ENCODE measurements at regions not wholly inside any gene's neighbourhood (a gene's known extent, or its start where the extent isn't known, plus 50 kb on each side); places are given as distances from the start of the nearest gene placed in this dataset.

DNA sequence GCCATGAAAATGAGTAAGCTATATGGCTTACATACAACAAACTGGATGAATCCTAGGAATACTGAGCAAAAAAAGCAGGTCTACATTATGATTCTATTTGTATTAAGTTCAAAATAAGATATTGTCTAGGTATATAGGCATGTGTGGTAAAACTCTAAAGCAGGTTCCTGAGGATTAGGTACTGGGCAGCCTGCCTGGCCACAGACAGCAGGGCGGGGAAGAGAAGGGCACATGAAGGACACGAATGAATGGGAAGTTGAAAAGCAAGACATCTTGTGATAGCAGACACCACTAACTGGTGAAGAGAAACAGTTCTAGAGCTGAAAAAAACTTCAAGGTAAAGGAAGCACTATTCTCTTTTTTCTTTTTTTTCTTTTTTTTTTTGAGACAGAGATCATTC is 72.6 kb upstream of the SLC4A11 start:
- no peak for DNase-seq

DNA sequence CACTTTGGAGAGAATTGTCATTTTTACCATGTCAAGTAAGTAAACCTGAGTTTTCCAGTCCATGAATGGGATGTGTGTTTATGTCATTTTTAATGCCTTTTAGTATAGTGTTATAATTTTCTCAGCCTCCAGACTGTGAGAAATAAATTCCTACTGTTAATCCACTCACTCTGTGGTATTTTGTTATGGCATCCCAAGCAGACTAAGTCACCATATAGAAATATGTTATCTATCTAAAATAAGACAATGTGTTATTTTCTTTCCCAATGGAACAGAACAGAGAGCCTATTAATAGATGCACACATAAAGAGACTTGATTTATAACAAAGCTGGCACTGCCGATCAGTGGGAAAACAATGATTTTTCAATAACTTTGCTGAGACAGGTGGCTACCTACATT is 70.2 kb upstream of the SLC4A11 start:
- DNase-seq = no peak

DNA sequence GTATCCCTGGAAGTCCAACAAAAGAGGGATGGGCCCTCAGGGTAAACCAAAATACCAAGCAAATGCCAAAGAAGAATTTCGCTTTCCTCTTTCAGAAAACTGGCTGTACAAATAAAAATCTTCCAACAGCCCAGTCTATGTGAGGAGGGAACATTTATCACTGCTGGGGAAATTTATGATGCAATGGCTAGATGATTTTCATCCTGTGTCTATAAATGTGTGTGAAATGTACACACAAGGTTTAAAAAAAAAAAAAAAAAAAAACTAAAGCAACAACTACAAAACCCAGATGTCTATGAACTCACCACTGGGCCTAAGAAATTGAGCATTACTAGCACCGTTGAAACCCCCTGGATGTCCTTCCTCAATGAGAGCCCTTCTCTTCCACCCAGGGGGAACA is 68.7 kb upstream of the SLC4A11 start:
- no peak for DNase-seq

DNA sequence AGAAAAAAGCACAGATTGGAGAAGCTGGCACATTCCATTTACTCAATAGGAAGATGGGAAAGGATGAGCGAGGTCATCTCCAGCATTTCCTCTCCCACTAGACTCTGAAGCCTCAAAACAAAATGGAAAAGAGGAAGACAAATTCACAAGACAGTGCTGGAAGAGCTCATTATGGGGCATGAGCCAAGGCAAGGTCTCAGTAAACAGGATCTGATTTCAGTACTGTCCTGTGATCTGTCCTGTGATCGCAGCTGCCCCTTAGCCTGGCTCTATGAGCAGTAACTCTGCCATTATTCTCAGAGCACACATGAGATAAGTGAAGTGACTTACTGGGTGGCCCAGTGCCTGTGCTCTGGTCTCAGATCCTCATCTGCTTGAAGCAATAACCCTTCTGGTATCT is 68.1 kb upstream of the SLC4A11 start:
- no peak for DNase-seq

DNA sequence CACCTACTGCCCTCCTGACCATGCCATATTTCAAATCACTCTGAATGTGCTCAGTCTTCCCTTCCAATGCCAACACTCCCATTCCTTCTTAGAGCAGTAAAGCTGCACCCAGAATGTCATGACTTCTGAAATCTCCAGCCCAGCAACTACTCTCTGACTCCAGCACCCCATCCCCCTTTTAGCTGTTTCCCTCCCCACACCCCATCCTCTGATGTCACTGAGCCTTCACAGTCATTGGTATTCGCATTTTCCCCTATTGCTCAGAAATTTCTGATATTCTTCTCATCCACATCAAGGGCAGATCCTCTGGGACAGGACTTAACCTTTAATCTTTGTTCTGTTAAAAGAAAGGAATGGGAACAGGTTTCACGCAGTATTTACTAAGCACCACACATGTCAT is 67.1 kb upstream of the SLC4A11 start:
- no peak for DNase-seq

DNA sequence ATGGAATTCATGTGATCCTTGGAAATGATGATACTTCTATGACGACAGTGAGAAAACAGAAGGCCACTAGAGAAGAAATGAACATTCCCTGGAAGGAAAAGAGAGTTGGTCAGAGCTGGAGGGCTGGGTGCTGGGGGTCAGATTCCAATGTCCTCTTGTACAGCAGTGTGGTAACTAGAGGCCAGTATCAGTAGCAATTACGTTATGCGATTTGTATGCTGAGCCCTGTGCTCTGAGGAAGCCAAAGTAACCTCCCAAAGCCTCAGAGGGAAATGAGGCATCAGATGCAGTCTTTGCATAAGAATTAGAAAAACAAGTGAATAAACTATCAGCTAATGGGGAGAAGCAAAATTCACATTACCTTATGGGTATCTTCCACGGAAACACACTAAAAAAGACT is 65.5 kb upstream of the SLC4A11 start:
- DNase-seq = no peak

DNA sequence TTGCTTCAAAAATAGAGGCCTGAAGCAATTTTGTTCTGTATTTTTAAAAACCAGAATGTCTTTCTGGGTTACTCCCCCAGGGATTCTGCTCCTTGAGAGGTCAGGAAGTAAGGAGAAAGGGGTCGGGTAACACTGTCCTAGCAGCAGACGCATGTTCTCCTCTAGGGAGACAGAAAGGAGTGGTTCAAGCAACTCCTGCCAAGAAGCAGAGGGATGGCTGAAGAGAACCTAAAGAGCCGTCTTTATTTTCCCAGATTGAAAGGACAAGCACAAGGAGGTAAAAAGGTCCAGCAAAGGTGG is 58.0 kb upstream of the SLC4A11 start:
- no peak for DNase-seq

DNA sequence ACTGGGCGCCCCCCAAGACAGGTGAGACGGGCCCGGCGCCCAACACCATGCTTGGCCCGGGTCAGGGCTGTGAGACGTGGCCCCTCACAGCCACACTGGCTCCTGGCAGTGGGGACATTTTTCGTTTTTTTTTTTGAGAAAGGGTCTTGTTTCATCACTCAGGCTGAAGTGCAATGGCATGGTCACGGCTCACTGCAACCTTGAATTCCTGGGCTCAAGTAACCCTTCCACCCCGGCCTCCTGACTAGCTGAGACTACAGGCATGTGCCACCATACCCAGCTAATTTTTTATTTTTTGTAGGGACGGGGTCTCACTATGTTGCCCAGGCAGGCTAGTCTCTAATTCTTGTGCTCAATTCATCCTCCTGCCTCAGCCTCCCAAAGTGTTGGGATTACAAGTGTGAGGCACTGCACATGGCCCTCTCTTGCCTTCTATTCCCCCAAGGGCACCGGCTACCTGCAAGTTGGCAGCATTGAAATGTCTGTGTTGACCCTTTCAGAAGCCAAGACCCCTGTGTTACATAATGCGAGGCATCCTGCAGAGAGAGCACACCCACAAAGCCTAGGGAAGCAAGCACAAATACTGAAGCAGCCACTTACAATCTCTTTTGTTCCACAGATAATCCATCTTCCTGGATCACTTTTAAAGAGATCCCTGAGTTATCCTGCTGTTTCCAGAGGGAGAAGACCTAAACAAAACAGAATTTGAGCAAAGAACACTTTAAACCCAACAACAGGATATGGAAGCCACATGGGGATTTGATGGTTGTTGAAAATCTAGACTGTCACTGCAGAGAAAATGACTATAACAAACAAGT is 57.5 kb upstream of the SLC4A11 start:
- no peak for DNase-seq
